ENCODE measurements at regions not wholly inside any gene's neighbourhood (a gene's known extent, or its start where the extent isn't known, plus 50 kb on each side); places are given as distances from the start of the nearest gene placed in this dataset.

- TF ChIP-seq USF2 (CRISPR knock-in tag; IDR thresholded peaks at IDR 0.05) (no peak), HMGXB4 (CRISPR knock-in tag; IDR thresholded peaks at IDR 0.05) (no peak), CTCF (IDR thresholded peaks at IDR 0.05) (no peak)
Measured at GRCh38 chr12:43662736-43663135, 95.9 kb downstream of the PUS7L start.
